ENCODE measurements at regions not wholly inside any gene's neighbourhood (a gene's known extent, or its start where the extent isn't known, plus 50 kb on each side); places are given as distances from the start of the nearest gene placed in this dataset.

DNA sequence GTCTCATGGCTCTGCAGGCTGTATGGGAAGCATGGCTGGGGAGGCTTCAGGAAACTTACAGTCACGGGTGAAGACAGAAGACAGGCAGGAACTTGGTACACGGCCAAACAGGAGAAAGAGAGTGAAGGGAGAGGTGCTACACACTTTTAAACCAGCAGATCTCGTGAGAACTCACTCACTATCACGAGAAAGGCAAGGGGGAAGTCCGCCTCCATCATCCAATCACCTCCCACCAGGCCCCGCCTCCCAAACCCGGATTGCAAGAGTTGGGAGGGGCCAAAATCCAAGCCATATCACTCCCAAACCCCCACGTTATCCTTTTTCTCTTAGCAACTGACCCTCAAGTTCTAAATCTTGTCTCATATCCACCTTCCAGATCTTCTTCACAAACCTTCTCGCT, 1710.5 kb upstream of the TENM3 start:
- Histone ChIP-seq H3K36me3 (no peaks in the 10 kb centered on the region), H3K9me3 (no peaks in the 10 kb centered on the region), H3K27ac (replicated peaks in 1 of 4) (no peak overlapping the region), H3K27me3 (no peaks in the 10 kb centered on the region), H3K4me1 (no peaks in the 10 kb centered on the region), H3K4me3 (no peak overlapping the region)
- no peak for DNase-seq (ENCODE audit: extremely low spot score)
- TF ChIP-seq POLR2A (IDR thresholded peaks at IDR 0.05; ENCODE audit: low read depth) (no peak), POLR2AphosphoS5 (IDR thresholded peaks at IDR 0.05) (no peak), EP300 (IDR thresholded peaks at IDR 0.05) (no peak)
- TF ChIP-seq, protein P1, sequence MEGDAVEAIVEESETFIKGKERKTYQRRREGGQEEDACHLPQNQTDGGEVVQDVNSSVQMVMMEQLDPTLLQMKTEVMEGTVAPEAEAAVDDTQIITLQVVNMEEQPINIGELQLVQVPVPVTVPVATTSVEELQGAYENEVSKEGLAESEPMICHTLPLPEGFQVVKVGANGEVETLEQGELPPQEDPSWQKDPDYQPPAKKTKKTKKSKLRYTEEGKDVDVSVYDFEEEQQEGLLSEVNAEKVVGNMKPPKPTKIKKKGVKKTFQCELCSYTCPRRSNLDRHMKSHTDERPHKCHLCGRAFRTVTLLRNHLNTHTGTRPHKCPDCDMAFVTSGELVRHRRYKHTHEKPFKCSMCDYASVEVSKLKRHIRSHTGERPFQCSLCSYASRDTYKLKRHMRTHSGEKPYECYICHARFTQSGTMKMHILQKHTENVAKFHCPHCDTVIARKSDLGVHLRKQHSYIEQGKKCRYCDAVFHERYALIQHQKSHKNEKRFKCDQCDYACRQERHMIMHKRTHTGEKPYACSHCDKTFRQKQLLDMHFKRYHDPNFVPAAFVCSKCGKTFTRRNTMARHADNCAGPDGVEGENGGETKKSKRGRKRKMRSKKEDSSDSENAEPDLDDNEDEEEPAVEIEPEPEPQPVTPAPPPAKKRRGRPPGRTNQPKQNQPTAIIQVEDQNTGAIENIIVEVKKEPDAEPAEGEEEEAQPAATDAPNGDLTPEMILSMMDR (IDR thresholded peaks at IDR 0.05), result no peak
- intact Hi-C loops (cut with DNase I), result no loop called here
- 84% methylated on average over 9 of the region's 9 CpGs for WGBS

DNA sequence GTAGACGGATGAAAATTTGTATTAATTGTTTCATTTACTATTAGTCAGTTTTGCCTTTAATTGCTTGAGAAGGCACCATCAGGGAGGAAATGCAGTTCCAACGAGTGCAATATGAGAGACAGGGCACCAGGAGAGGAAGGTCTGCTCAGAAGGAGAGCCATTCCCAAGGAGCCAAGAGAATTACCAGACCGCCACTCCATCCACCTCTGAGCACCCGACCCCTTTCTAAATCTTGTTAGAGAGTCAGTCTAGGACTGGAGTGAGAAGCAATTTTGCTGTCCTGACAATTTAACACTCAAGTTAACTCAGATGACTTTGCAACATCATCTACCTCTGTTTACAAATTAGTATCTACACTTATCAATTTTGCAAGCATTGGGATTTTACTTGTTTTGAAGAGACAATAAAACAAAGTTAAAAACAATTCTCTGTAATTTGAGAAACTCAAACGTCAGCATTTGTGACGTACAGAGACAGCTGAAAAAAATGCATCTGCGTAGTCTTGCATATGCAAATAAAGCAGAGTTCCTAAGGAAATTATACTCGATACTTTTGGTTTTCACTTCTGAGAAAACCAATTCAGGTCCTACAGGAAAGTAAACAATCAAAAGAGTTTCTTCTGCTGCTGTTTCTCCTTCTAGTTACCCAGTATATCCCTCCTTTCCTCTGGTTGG, 1704.7 kb upstream of the TENM3 start:
- peaks cover 0 to 4% (median 0%) of the 10 kb centered on the region in 4 donors for H3K4me1 ChIP-seq
- TF ChIP-seq, protein P1 (IDR thresholded peaks at IDR 0.05), result no peak
- no peak for TF ChIP-seq POLR2AphosphoS5 (IDR thresholded peaks at IDR 0.05)
- H3K27ac ChIP-seq (replicated peaks in 1 of 4), result no peak overlapping the region
- DNase-seq (ENCODE audit: extremely low spot score), result no peak
- no peak overlapping the region for H3K4me3 ChIP-seq
- intact Hi-C loops (cut with DNase I), result no loop called here
- H3K9me3 ChIP-seq, result no peaks in the 10 kb centered on the region
- 80% methylated on average over 8 of the region's 8 CpGs for WGBS
- H3K36me3 ChIP-seq, result no peaks in the 10 kb centered on the region
- H3K27me3 ChIP-seq, result no peaks in the 10 kb centered on the region

DNA sequence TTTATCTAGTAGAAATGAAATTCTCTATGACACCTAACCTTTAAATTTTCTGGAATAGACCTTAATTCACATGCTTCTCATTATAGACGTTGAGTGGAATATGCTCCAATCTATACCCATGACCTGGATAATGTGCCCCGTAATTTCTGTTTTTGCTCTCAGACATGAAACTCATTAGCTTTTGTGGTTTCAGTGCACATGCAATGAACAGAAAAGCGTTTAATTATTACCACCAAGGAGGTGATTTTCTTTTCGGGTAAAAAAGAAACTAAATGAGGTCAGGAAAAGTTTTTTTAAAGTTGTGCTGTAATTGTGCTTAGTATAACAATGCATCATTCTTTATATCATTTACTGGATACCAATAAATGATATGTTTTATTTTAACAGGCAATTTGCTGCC, 1703.9 kb upstream of the TENM3 start:
- no peaks in the 10 kb centered on the region for H3K36me3 ChIP-seq
- H3K27me3 ChIP-seq, result no peaks in the 10 kb centered on the region
- H3K4me3 ChIP-seq, result no peak overlapping the region
- no peak for TF ChIP-seq EP300 (IDR thresholded peaks at IDR 0.05)
- TF ChIP-seq POLR2A (IDR thresholded peaks at IDR 0.05; ENCODE audit: low read depth), result no peak
- TF ChIP-seq POLR2AphosphoS5 (IDR thresholded peaks at IDR 0.05), result no peak
- TF ChIP-seq, protein P1 (IDR thresholded peaks at IDR 0.05), result no peak
- no peaks in the 10 kb centered on the region for H3K9me3 ChIP-seq
- intact Hi-C loops (cut with DNase I), result no loop called here
- no peak overlapping the region for H3K27ac ChIP-seq (replicated peaks in 1 of 4)
- no peak for DNase-seq (ENCODE audit: extremely low spot score)
- H3K4me1 ChIP-seq, result peaks cover 0 to 4% (median 0%) of the 10 kb centered on the region in 4 donors
- WGBS, result 77% methylated on average over 4 of the region's 4 CpGs

DNA sequence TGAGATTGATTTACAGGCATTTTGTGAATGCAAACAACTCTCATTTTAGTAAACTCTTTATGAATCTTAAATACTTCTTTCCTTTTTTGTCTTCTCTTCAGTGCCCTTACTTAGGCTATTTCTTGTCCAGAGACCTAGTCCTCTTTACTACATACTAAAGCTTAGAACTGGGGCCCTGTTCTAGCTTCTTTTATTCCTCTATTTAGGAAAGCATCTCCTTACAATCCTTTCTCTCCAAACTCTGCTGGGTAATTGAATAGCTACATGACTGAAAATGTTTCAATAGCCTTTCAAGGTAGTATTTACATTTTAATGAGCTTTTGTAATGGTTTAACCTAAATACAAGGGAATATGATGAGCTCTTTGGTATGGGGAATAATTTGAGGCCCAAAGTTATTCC, 1701.5 kb upstream of the TENM3 start:
- Histone ChIP-seq H3K4me3 (no peak overlapping the region), H3K4me1 (peaks cover 0 to 4% (median 0%) of the 10 kb centered on the region in 4 donors), H3K27me3 (no peaks in the 10 kb centered on the region), H3K27ac (replicated peaks in 1 of 4) (no peak overlapping the region), H3K36me3 (no peaks in the 10 kb centered on the region), H3K9me3 (no peaks in the 10 kb centered on the region)
- intact Hi-C loops (cut with DNase I), result no loop called here
- TF ChIP-seq, protein P1 (IDR thresholded peaks at IDR 0.05), result no peak
- TF ChIP-seq POLR2A (IDR thresholded peaks at IDR 0.05; ENCODE audit: low read depth) (no peak), POLR2AphosphoS5 (IDR thresholded peaks at IDR 0.05) (no peak), EP300 (IDR thresholded peaks at IDR 0.05) (no peak)
- DNase-seq (ENCODE audit: extremely low spot score), result no peak

Data from esophagus muscularis mucosa (tissue), 4 donors.